HG03469 (cell line): ENCODE measurements at regions not wholly inside any gene's neighbourhood (a gene's known extent, or its start where the extent isn't known, plus 50 kb on each side); places are given as distances from the start of the nearest gene placed in this dataset.

Experiments used
- ATAC-seq: cut with Tn5 transposase; IDR thresholded peaks from one replicate; pipeline ENCODE4 v1.9.1; 2021; ENCODE audit warnings: mild to moderate bottlenecking, moderate library complexity, moderate number of reproducible peaks; ENCODE audit not compliant: unreplicated experiment

- ATAC-seq = no peak
These were observed 226.1 kb upstream of the UBE2E2 start for GRCh38 chr3:22977042-22977441.

- ATAC-seq = no peak
These were observed 225.4 kb upstream of the UBE2E2 start for GRCh38 chr3:22977650-22978289.

- ATAC-seq = no peak
These were observed 223.5 kb upstream of the UBE2E2 start for GRCh38 chr3:22979581-22979980.

- ATAC-seq = no peak
These were observed 222.8 kb upstream of the UBE2E2 start for GRCh38 chr3:22980346-22980745.

- ATAC-seq = no peak
These were observed 222.0 kb upstream of the UBE2E2 start for GRCh38 chr3:22981166-22981565.

GRCh38 chr3:22981861-22982260 is 221.3 kb upstream of the UBE2E2 start:
- ATAC-seq = no peak

- ATAC-seq = no peak
These were observed 220.0 kb upstream of the UBE2E2 start for GRCh38 chr3:22982981-22983587.

- no peak for ATAC-seq
These were observed 216.2 kb upstream of the UBE2E2 start for GRCh38 chr3:22986958-22987357.

GRCh38 chr3:22988566-22988965 is 214.6 kb upstream of the UBE2E2 start:
- ATAC-seq = no peak

GRCh38 chr3:22989716-22990115 is 213.4 kb upstream of the UBE2E2 start:
- ATAC-seq = no peak

- ATAC-seq = no peak
These were observed 212.6 kb upstream of the UBE2E2 start for GRCh38 chr3:22990291-22991200.

GRCh38 chr3:22994781-22995180 is 208.3 kb upstream of the UBE2E2 start:
- no peak for ATAC-seq

- no peak for ATAC-seq
These were observed 206.1 kb upstream of the UBE2E2 start for GRCh38 chr3:22996920-22997571.

- ATAC-seq = no peak
These were observed 202.8 kb upstream of the UBE2E2 start for GRCh38 chr3:23000371-23000770.

GRCh38 chr3:23002151-23002550 is 201.0 kb upstream of the UBE2E2 start:
- ATAC-seq = no peak

GRCh38 chr3:23002836-23003732 is 200.0 kb upstream of the UBE2E2 start:
- ATAC-seq = no peak

- ATAC-seq = no peak
These were observed 199.4 kb upstream of the UBE2E2 start for GRCh38 chr3:23003733-23004046.

GRCh38 chr3:23004971-23005370 is 198.2 kb upstream of the UBE2E2 start:
- ATAC-seq = no peak

- no peak for ATAC-seq
These were observed 185.3 kb upstream of the UBE2E2 start for GRCh38 chr3:23017801-23018200.

GRCh38 chr3:23019596-23020300 is 183.4 kb upstream of the UBE2E2 start:
- ATAC-seq = no peak
